GM12892 (cell line): ENCODE measurements at regions not wholly inside any gene's neighbourhood (a gene's known extent, or its start where the extent isn't known, plus 50 kb on each side); places are given as distances from the start of the nearest gene placed in this dataset.

ENCODE experiments used
- POLR2A ChIP-seq: IDR thresholded peaks from 2 replicates; pipeline ENCODE4 v1.6.1; 2011; ENCODE audit warnings: low read depth, low read length, control low read depth
- POLR2AphosphoS5 ChIP-seq: IDR thresholded peaks from 2 replicates; pipeline ENCODE4 v1.6.1; 2011; ENCODE audit warnings: low read depth, low read length, control low read depth
- TAF1 ChIP-seq: IDR thresholded peaks from 2 replicates; pipeline ENCODE4 v1.6.1; 2011; ENCODE audit warnings: low read depth, mild to moderate bottlenecking, control low read depth, low read length, borderline replicate concordance

GRCh38 chr6:134599079-134599478 lies 281.2 kb upstream of the SGK1 start:
- TF ChIP-seq POLR2A (no peak), POLR2AphosphoS5 (no peak), TAF1 (no peak)
